Astrocyte of the spinal cord (primary cell): ENCODE measurements at regions not wholly inside any gene's neighbourhood (a gene's known extent, or its start where the extent isn't known, plus 50 kb on each side); places are given as distances from the start of the nearest gene placed in this dataset.

Source experiments
- DNase-seq: peaks from one replicate; pipeline ENCODE4 v3.0.0; 2011; ENCODE audit warnings: low read depth, low spot score
- H3K4me3 ChIP-seq: 2 replicates; pipeline ENCODE4 v1.5.1; 2011; ENCODE audit warnings: low read depth, mild to moderate bottlenecking, low read length, moderate library complexity
- in situ Hi-C: cut with HindIII; loops from 2 replicates; pipeline ENCODE4 v1.10.0; 2017; ENCODE audit warnings: low sequenced_read_pairs
- TF ChIP-seq, protein P1 (sequence below): IDR thresholded peaks from 2 replicates; pipeline ENCODE4 v1.5.1; 2012; ENCODE audit warnings: low read depth, mild to moderate bottlenecking, low read length, inconsistent platforms

GRCh38 chr2:200013906-200014305 is 58.5 kb downstream of the MAIP1 start:
- DNase-seq: no peak
- no peak overlapping the region for H3K4me3 ChIP-seq
- TF ChIP-seq, protein P1, sequence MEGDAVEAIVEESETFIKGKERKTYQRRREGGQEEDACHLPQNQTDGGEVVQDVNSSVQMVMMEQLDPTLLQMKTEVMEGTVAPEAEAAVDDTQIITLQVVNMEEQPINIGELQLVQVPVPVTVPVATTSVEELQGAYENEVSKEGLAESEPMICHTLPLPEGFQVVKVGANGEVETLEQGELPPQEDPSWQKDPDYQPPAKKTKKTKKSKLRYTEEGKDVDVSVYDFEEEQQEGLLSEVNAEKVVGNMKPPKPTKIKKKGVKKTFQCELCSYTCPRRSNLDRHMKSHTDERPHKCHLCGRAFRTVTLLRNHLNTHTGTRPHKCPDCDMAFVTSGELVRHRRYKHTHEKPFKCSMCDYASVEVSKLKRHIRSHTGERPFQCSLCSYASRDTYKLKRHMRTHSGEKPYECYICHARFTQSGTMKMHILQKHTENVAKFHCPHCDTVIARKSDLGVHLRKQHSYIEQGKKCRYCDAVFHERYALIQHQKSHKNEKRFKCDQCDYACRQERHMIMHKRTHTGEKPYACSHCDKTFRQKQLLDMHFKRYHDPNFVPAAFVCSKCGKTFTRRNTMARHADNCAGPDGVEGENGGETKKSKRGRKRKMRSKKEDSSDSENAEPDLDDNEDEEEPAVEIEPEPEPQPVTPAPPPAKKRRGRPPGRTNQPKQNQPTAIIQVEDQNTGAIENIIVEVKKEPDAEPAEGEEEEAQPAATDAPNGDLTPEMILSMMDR: no peak
- in situ Hi-C loops: no loop called here

DNA sequence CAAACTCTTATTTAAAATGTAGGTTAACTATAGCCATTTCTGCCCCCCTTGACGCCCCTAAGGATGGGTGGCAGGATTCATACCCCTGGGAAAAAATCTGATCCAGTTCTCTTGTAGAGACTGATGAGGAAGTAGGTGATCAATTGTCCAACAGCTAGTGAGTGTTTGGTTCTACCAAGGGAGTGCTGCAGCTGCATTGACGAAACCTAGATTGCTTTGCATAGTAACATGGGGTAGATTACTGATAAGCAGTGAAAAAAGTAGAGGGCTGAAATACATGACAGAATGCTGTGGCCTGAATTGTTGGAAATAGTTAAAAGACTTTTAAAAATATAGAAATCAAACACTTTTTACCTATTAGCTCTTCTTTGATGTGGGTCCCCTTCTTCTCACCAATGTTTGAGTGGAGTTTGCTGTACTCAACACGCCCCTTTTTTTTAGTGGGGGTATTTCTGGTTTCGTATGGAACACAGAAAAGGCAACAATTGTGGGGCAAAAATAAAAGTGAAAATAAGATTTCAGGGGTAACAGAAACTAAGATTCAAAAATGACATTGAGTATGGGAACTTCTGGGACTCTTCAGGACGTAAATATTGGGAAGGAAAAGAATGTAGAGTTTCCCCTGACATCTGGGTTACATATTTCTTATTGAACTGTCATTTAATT is 66.2 kb downstream of the MAIP1 start:
- DNase-seq: no peak
- H3K4me3 ChIP-seq: no peak overlapping the region
- in situ Hi-C loops: no loop called here
- TF ChIP-seq, protein P1: no peak

GRCh38 chr2:200022511-200022910 is 67.1 kb downstream of the MAIP1 start:
- no peak overlapping the region for H3K4me3 ChIP-seq
- in situ Hi-C loops: no loop called here
- no peak for DNase-seq
- TF ChIP-seq, protein P1: no peak

DNA sequence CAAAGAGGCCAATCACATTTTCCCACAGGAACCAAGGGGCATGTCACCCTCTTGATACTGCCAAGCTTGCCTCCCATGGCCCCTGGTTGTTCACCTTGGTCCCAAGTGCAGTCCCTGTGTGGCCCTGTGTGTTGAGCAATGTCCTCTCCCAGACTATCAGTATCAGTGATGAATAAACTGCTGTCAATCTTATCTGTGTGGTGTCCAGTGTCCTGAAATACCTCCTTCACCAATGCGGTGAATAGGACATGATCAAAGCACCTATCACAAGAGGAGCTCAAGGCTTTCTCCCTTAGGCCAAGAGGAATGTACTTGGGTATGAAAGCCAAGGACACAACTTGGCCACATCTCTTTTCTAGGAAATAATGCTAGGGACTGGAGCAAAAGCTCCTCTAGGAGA is 68.2 kb downstream of the MAIP1 start:
- DNase-seq: no peak
- TF ChIP-seq, protein P1: no peak
- no peak overlapping the region for H3K4me3 ChIP-seq
- in situ Hi-C loops: no loop called here

DNA sequence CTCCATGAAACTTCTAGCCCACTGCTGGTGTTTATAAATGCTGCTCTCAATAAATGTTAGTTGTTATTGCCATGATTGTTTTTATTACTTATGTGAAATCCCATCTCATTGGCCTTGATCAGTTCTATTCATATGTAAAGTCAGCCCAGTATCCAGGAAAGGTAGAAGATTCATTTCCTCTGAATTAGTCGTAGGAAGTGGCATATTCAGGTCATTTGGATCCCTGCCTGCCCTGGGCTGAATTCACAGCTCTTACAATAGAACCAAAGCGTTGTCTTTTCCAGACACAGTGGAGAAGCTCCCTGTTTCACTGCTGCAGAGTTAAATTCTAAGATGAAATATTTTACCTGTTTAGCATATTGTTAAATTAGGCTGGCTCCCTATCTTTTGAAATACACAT is 70.3 kb downstream of the MAIP1 start:
- TF ChIP-seq, protein P1: no peak
- in situ Hi-C loops: no loop called here
- no peak for DNase-seq
- H3K4me3 ChIP-seq: no peak overlapping the region

DNA sequence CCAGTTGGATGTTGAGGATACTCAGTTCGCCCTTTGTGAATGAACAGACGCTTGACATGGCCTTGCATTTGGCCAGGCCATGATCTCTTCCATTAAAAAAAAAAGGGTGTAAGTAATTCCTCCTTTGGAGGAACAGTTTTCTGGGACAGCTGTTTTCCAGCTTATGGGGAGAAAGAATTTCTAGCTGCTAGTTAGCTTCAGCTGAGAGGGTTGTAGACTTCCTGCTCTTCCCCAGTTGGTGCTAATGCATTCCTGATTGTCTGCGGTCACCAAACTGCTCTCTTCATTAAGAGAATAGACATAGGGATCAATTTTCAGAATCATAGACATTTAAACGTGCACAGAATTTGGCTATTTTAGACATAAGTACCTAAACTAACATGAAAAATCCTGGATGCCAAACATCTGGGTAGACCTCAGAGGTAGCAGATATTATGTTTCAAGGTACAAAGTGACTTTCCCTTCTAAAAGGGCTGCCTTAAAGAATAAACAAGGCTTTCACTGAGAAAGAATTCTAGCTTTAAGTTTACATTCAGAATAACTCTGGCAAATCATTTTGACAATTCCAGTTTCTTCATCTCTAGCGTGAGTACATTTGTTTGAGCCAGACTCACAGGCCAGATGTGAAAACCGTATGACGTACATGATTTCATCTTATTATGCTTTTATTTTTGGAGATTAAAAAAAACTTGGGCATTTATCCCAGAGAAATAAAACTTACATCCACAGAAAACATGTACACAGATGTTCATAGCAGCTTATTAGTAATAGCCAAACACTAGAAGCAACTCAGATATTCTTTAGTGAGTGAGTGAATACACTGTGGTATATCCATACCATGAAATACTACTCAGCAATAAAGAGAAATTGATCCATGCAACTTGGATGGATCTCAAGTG is 71.2 kb downstream of the MAIP1 start:
- no peak overlapping the region for H3K4me3 ChIP-seq
- no peak for DNase-seq
- TF ChIP-seq, protein P1: no peak
- in situ Hi-C loops: no loop called here
